ENCODE measurements at regions not wholly inside any gene's neighbourhood (a gene's known extent, or its start where the extent isn't known, plus 50 kb on each side); places are given as distances from the start of the nearest gene placed in this dataset.

GRCh38 chr11:76287227-76287626 lies 80.9 kb upstream of the WNT11 start:
- H3K4me3 ChIP-seq (ENCODE audit: low read length), result no peak overlapping the region
- DNase-seq (ENCODE audit: low read depth), result no peak
- TF ChIP-seq CTCF (IDR thresholded peaks at IDR 0.05; ENCODE audit: insufficient read depth, low read depth, low read length, missing control alignments), result no peak

GRCh38 chr11:76285397-76286104 lies 79.2 kb upstream of the WNT11 start:
- no peak for TF ChIP-seq CTCF (IDR thresholded peaks at IDR 0.05; ENCODE audit: insufficient read depth, low read depth, low read length, missing control alignments)
- no peak for DNase-seq (ENCODE audit: low read depth)
- H3K4me3 ChIP-seq (ENCODE audit: low read length), result no peak overlapping the region

- H3K4me3 ChIP-seq (ENCODE audit: low read length), result no peak overlapping the region
- TF ChIP-seq CTCF (IDR thresholded peaks at IDR 0.05; ENCODE audit: insufficient read depth, low read depth, low read length, missing control alignments), result no peak
- DNase-seq (ENCODE audit: low read depth), result no peak
Measured at GRCh38 chr11:76284161-76284560, 77.9 kb upstream of the WNT11 start.

GRCh38 chr11:76282811-76283595 lies 76.7 kb upstream of the WNT11 start:
- no peak for TF ChIP-seq CTCF (IDR thresholded peaks at IDR 0.05; ENCODE audit: insufficient read depth, low read depth, low read length, missing control alignments)
- no peak for DNase-seq (ENCODE audit: low read depth)
- no peak overlapping the region for H3K4me3 ChIP-seq (ENCODE audit: low read length)

- no peak for TF ChIP-seq CTCF (IDR thresholded peaks at IDR 0.05; ENCODE audit: insufficient read depth, low read depth, low read length, missing control alignments)
- no peak overlapping the region for H3K4me3 ChIP-seq (ENCODE audit: low read length)
- DNase-seq (ENCODE audit: low read depth), result no peak
Measured at GRCh38 chr11:76282172-76282571, 75.9 kb upstream of the WNT11 start.

- TF ChIP-seq CTCF (IDR thresholded peaks at IDR 0.05; ENCODE audit: insufficient read depth, low read depth, low read length, missing control alignments), result no peak
- H3K4me3 ChIP-seq (ENCODE audit: low read length), result no peak overlapping the region
- no peak for DNase-seq (ENCODE audit: low read depth)
Measured at GRCh38 chr11:76281558-76281906, 75.2 kb upstream of the WNT11 start.

Data from epithelial cell of esophagus (primary cell).